Tibial nerve (tissue), 4 donors: ENCODE measurements at regions not wholly inside any gene's neighbourhood (a gene's known extent, or its start where the extent isn't known, plus 50 kb on each side); places are given as distances from the start of the nearest gene placed in this dataset.

Source experiments
- CTCF ChIP-seq, 5 experiments: fragments of 200-600 bp in 3 of 5; fragments of 450-650 bp in 2 of 5; sonication (generic) in 3 of 5; IDR thresholded peaks; one replicate each; pipeline ENCODE4 v1.5.1; 2016 to 2019; ENCODE audit warnings: antibody characterized with exemption in 5 of 5, mild to moderate bottlenecking in 3 of 5, moderate library complexity in 2 of 5
- EP300 ChIP-seq, 2 donors: sonication (generic); formaldehyde crosslinking; IDR thresholded peaks; one replicate each; pipeline ENCODE4 v1.6.1; 2017; ENCODE audit warnings: antibody characterized with exemption in 2 of 2, mild to moderate bottlenecking in 1 of 2
- POLR2A ChIP-seq, 2 donors: fragments of 450-650 bp; IDR thresholded peaks; one replicate each; pipeline ENCODE4 v1.6.1; 2017; ENCODE audit warnings: antibody characterized with exemption in 2 of 2, mild to moderate bottlenecking in 2 of 2, moderate library complexity in 2 of 2

GRCh38 chrY:11063486-11063885, 1535.8 kb downstream of the TSPY10 start:
- TF ChIP-seq CTCF (IDR thresholded peaks at IDR 0.05) (no peak), EP300 (IDR thresholded peaks at IDR 0.05) (no peak), POLR2A (IDR thresholded peaks at IDR 0.05) (no peak)
